ENCODE measurements at regions not wholly inside any gene's neighbourhood (a gene's known extent, or its start where the extent isn't known, plus 50 kb on each side); places are given as distances from the start of the nearest gene placed in this dataset.

- Histone ChIP-seq H2BK120ac (ENCODE audit: low read depth, low read length, poor library complexity, severe bottlenecking) (no peak overlapping the region), H2BK5ac (ENCODE audit: insufficient read length, low read length) (no peak overlapping the region), H3K18ac (ENCODE audit: insufficient read length, low read depth, low read length) (no peak overlapping the region), H4K5ac (ENCODE audit: insufficient read length, low read depth, low read length) (no peak overlapping the region), H3K56ac (ENCODE audit: insufficient read length, low read depth, low read length) (no peak overlapping the region), H2AK5ac (ENCODE audit: insufficient read length, low read length) (no peak overlapping the region), H2BK12ac (ENCODE audit: insufficient read length, low read depth, low read length) (no peak overlapping the region), H2AFZ (ENCODE audit: low read length) (no peak overlapping the region), H3K79me1 (ENCODE audit: insufficient read depth, low read depth, low read length, poor library complexity, severe bottlenecking) (no peaks in the 10 kb centered on the region), H3K23ac (ENCODE audit: insufficient read length, low read depth, low read length) (no peak overlapping the region), H3K23me2 (ENCODE audit: insufficient read length, low read depth, low read length, poor library complexity, severe bottlenecking) (no peaks in the 10 kb centered on the region), H3K79me2 (ENCODE audit: insufficient read depth, low read length) (no peaks in the 10 kb centered on the region), H3T11ph (ENCODE audit: low read length) (no peak overlapping the region), H4K91ac (ENCODE audit: insufficient read length, low read depth, low read length) (no peak overlapping the region), H2BK15ac (ENCODE audit: low read depth, low read length) (no peak overlapping the region), H4K8ac (replicated peaks; ENCODE audit: insufficient read length, low read depth, low read length) (no peak overlapping the region), H3K27ac (ENCODE audit: insufficient read length, low read depth, low read length) (no peak overlapping the region), H3K14ac (ENCODE audit: insufficient read depth, low read length) (no peak overlapping the region), H3K27me3 (ENCODE audit: insufficient read depth, low read length) (no peaks in the 10 kb centered on the region), H3K9ac (ENCODE audit: extremely low read depth, insufficient read length, low read length) (no peak overlapping the region), H2BK20ac (ENCODE audit: low read depth, low read length, poor library complexity, severe bottlenecking) (no peak overlapping the region), H3K4me2 (ENCODE audit: insufficient read depth, insufficient read length, low read length) (no peak overlapping the region), H4K20me1 (ENCODE audit: control insufficient read depth, insufficient read depth, insufficient read length) (no peaks in the 10 kb centered on the region), H3K9me3 (ENCODE audit: control insufficient read depth, low read depth, low read length) (peaks cover 4% of the 10 kb centered on the region), H3K4me1 (ENCODE audit: insufficient read depth, low read length) (no peaks in the 10 kb centered on the region), H3K4ac (ENCODE audit: low read depth, low read length) (no peak overlapping the region)
- H3K27ac Mint-ChIP-seq: peak overlapping the region in 1 of 3 experiments; percentile 75; a peak in 1 of 7 replicates
- peaks cover 5 to 9% of the 10 kb centered on the region in 2 experiments; a peak in 3 of 5 replicates for H3K9me3 Mint-ChIP-seq
- no peak for TF ChIP-seq CTCF (conservative IDR thresholded peaks at IDR 0.05)
- H3K27me3 Mint-ChIP-seq (ENCODE audit: low read depth): peaks cover 7% of the 10 kb centered on the region
- H3K4me1 Mint-ChIP-seq: peaks cover 4% of the 10 kb centered on the region in 2 experiments; a peak in 3 of 4 replicates
- H3K36me3 Mint-ChIP-seq (ENCODE audit: insufficient read depth in 1 of 3, low read depth in 3 of 3): peaks cover 0 to 4% (median 0%) of the 10 kb centered on the region in 3 experiments; a peak in 5 of 7 replicates
- no peak overlapping the region for H3K4me3 Mint-ChIP-seq
- WGBS (ENCODE audit: extremely low coverage, insufficient read length, low lambda C conversion rate): no CpG with 5 or more reads among the region's 4 CpGs
- DNase-seq: no peak
These were observed 102.3 kb downstream of the KCNF1 start for GRCh38 chr2:11014026-11014425.
